ENCODE measurements at regions not wholly inside any gene's neighbourhood (a gene's known extent, or its start where the extent isn't known, plus 50 kb on each side); places are given as distances from the start of the nearest gene placed in this dataset.

GRCh38 chrX:68978655-68979054 is 149.8 kb downstream of the EFNB1 start:
- TF ChIP-seq EZH2 (IDR thresholded peaks at IDR 0.05; ENCODE audit: borderline replicate concordance, low read depth, low read length, severe bottlenecking): no peak
- no peak for TF ChIP-seq CTCF (IDR thresholded peaks at IDR 0.05; ENCODE audit: extremely low read depth in 1 of 2, insufficient read depth in 1 of 2, low read depth in 1 of 2, low read length in 2 of 2)
- no peak for TF ChIP-seq POLR2A (IDR thresholded peaks at IDR 0.05; ENCODE audit: low read depth, low read length)
- TF ChIP-seq MAX (IDR thresholded peaks at IDR 0.05; ENCODE audit: insufficient read depth, insufficient read length): no peak
- no peak for TF ChIP-seq FOS (IDR thresholded peaks at IDR 0.05; ENCODE audit: borderline replicate concordance, insufficient read depth, low read length)
- TF ChIP-seq POLR2AphosphoS5 (IDR thresholded peaks at IDR 0.05; ENCODE audit: insufficient read depth, low read depth, low read length): no peak
- TF ChIP-seq GATA2 (IDR thresholded peaks at IDR 0.05; ENCODE audit: insufficient read depth, insufficient read length, low read depth, low read length): no peak
- TF ChIP-seq MYC (IDR thresholded peaks at IDR 0.05; ENCODE audit: low read depth, low read length): no peak
- no peak for TF ChIP-seq JUN (IDR thresholded peaks at IDR 0.05; ENCODE audit: borderline replicate concordance, insufficient read depth, insufficient read length, low read depth)

All from endothelial cell of umbilical vein (primary cell).